ENCODE measurements at regions not wholly inside any gene's neighbourhood (a gene's known extent, or its start where the extent isn't known, plus 50 kb on each side); places are given as distances from the start of the nearest gene placed in this dataset.

- no peak overlapping the region for H3K14ac ChIP-seq (replicated peaks; ENCODE audit: low read depth, low read length)
- in situ Hi-C loops (cut with MboI; ENCODE audit: low sequenced_read_pairs): no loop called here
Observed at GRCh38 chr4:63607169-63607872, 801.9 kb downstream of the TECRL start.

More at GRCh38 chr4:63607169-63607872, 801.9 kb downstream of the TECRL start:
- DNase-seq (no peak), ATAC-seq (ENCODE audit: low read depth) (no peak)
- no peaks in the 10 kb centered on the region for H3K27me3 ChIP-seq (ENCODE audit: control insufficient read depth, insufficient read depth, low read length)
- H3K9me3 ChIP-seq (ENCODE audit: control insufficient read depth, insufficient read depth, low read length): peaks cover 6% of the 10 kb centered on the region
- dilution Hi-C loops (cut with HindIII; ENCODE audit: low sequenced_read_pairs, unreplicated experiment): no loop called here
- no peak overlapping the region for H4K91ac ChIP-seq (ENCODE audit: insufficient read depth, low read depth, low read length)
- H3K9ac ChIP-seq (ENCODE audit: low read depth, low read length): no peak overlapping the region
- no peak overlapping the region for H2BK20ac ChIP-seq (ENCODE audit: low read depth, low read length)
- H2BK5ac ChIP-seq (ENCODE audit: low read depth, low read length, poor library complexity, severe bottlenecking): no peak overlapping the region
- no peak overlapping the region for H2BK120ac ChIP-seq (ENCODE audit: low read depth, low read length)
- no peak overlapping the region for H3K4me2 ChIP-seq (ENCODE audit: low read depth, low read length)
- H3K79me1 ChIP-seq (ENCODE audit: low read depth in 1 of 2, low read length in 2 of 2): no peaks in the 10 kb centered on the region
- TF ChIP-seq RCOR1 (IDR thresholded peaks at IDR 0.05; ENCODE audit: insufficient replicate concordance, low read length) (no peak), FOS (IDR thresholded peaks at IDR 0.05; ENCODE audit: low read depth, low read length) (no peak), CEBPB (IDR thresholded peaks at IDR 0.05; ENCODE audit: low read depth, low read length) (no peak), CHD1 (IDR thresholded peaks at IDR 0.05; ENCODE audit: low read depth, low read length) (no peak), USF2 (IDR thresholded peaks at IDR 0.05; ENCODE audit: low read depth, low read length) (no peak), POLR2A (IDR thresholded peaks at IDR 0.05; ENCODE audit: low read depth, low read length) (no peak), NFE2L2 (IDR thresholded peaks at IDR 0.05; ENCODE audit: low read depth, low read length) (no peak), MXI1 (IDR thresholded peaks at IDR 0.05; ENCODE audit: borderline replicate concordance, low read depth, low read length) (no peak), ELK1 (IDR thresholded peaks at IDR 0.05; ENCODE audit: borderline replicate concordance, low read depth, low read length) (no peak), MAZ (IDR thresholded peaks at IDR 0.05; ENCODE audit: borderline replicate concordance, low read depth, low read length) (no peak), RFX5 (IDR thresholded peaks at IDR 0.05; ENCODE audit: low read depth, low read length) (no peak)
- H4K8ac ChIP-seq (ENCODE audit: low read depth in 2 of 2, low read length in 2 of 2): no peak overlapping the region
- no peak overlapping the region for H3K56ac ChIP-seq (ENCODE audit: extremely low read depth, insufficient read depth, low read length)
- H3K18ac ChIP-seq (ENCODE audit: low read depth, low read length): no peak overlapping the region
- H3K27ac ChIP-seq (ENCODE audit: insufficient read depth, low read length): no peak overlapping the region
- WGBS, 2 experiments (ENCODE audit: extremely low coverage in 2 of 2, insufficient read length in 1 of 2): 17% methylated on average over 1 of the region's 9 CpGs; no CpG with 5 or more reads in 1 of the 2 experiments
- H2AK5ac ChIP-seq (ENCODE audit: low read depth, low read length): no peak overlapping the region
- H2AK9ac ChIP-seq (replicated peaks; ENCODE audit: low read depth, low read length, poor library complexity): no peak overlapping the region
- H4K5ac ChIP-seq (ENCODE audit: low read depth, low read length): no peak overlapping the region
- BruUV-seq (replicated peaks): no TSS peak
- no peak overlapping the region for H2AFZ ChIP-seq (replicated peaks; ENCODE audit: low read length, poor library complexity)
- H3K23ac ChIP-seq (ENCODE audit: low read depth, low read length): no peak overlapping the region
- H3K9me1 ChIP-seq (ENCODE audit: insufficient read depth, low read length): no peaks in the 10 kb centered on the region
- H3K4me1 ChIP-seq (ENCODE audit: control insufficient read depth, insufficient read depth, low read length): no peaks in the 10 kb centered on the region
- intact Hi-C loops (cut with micrococcal nuclease): no loop called here
- ChIA-PET CTCF (no interaction called here), POLR2A (ENCODE audit: unreplicated experiment) (no interaction called here)
- no peaks in the 10 kb centered on the region for H3K36me3 ChIP-seq (ENCODE audit: control insufficient read depth, insufficient read depth, low read length)
- H2BK15ac ChIP-seq (ENCODE audit: low read depth, low read length): no peak overlapping the region
- no peak overlapping the region for H3K4ac ChIP-seq (ENCODE audit: low read depth, low read length)
- no peak overlapping the region for H3K4me3 ChIP-seq (ENCODE audit: insufficient read depth, low read depth, low read length)
- H4K20me1 ChIP-seq (ENCODE audit: insufficient read depth, low read length): no peaks in the 10 kb centered on the region

Data from IMR-90 (cell line).